Endothelial cell of umbilical vein (primary cell): ENCODE measurements at regions not wholly inside any gene's neighbourhood (a gene's known extent, or its start where the extent isn't known, plus 50 kb on each side); places are given as distances from the start of the nearest gene placed in this dataset.

Source experiments
- CTCF ChIP-seq, 2 donors: IDR thresholded peaks; 1 replicate in 1 of 2; 2 replicates in 1 of 2; pipeline ENCODE4 v1.5.1; 2011; ENCODE audit warnings: low read length in 2 of 2, mild to moderate bottlenecking in 2 of 2, moderate library complexity in 2 of 2, control low read depth in 1 of 2, inconsistent platforms in 1 of 2, low read depth in 1 of 2; ENCODE audit not compliant: insufficient read depth in 1 of 2; ENCODE audit errors: extremely low read depth in 1 of 2
- EZH2 ChIP-seq: IDR thresholded peaks from 2 replicates; pipeline ENCODE4 v1.6.1; 2012; ENCODE audit warnings: borderline replicate concordance, low read depth, mild to moderate bottlenecking, moderate library complexity, low read length, inconsistent platforms; ENCODE audit not compliant: severe bottlenecking
- MAX ChIP-seq: IDR thresholded peaks from 2 replicates; pipeline ENCODE4 v1.6.1; 2011; ENCODE audit not compliant: insufficient read depth, insufficient read length
- POLR2A ChIP-seq: IDR thresholded peaks from 2 replicates; pipeline ENCODE4 v1.6.1; 2012; ENCODE audit warnings: low read depth, mild to moderate bottlenecking, control low read depth, low read length
- POLR2AphosphoS5 ChIP-seq: IDR thresholded peaks from 2 replicates; pipeline ENCODE4 v1.6.1; 2012; ENCODE audit warnings: low read depth, mild to moderate bottlenecking, control low read depth, low read length, moderate library complexity; ENCODE audit not compliant: insufficient read depth

- TF ChIP-seq CTCF (IDR thresholded peaks at IDR 0.05; ENCODE audit: extremely low read depth in 1 of 2, insufficient read depth in 1 of 2, low read depth in 1 of 2, low read length in 2 of 2) (no peak), POLR2A (no peak), POLR2AphosphoS5 (no peak), EZH2 (no peak), MAX (no peak)
Observed at GRCh38 chr12:131274061-131274460, 320.4 kb downstream of the ADGRD1 start.
